PC-3 (cell line): ENCODE measurements at regions not wholly inside any gene's neighbourhood (a gene's known extent, or its start where the extent isn't known, plus 50 kb on each side); places are given as distances from the start of the nearest gene placed in this dataset.
A peak's percentile ranks its signal among the peaks of the same experiment; 100 is the strongest.

ENCODE experiments used
- ATAC-seq: fragments of 200-7000 bp; cut with Tn5 transposase; 2 replicates; pipeline ENCODE4 v1.9.1; 2020; ENCODE audit warnings: mild to moderate bottlenecking, moderate library complexity
- BruUV-seq: library from RNA; stranded (reverse); fragments of 400-500 nt; replicated peaks from 2 replicates; lab custom pipeline; 2021; lab: Mats Ljungman, UMichigan
- CTCF ChIA-PET: fragments of 300-600 bp; sonication (Branson Sonifier 250); formaldehyde crosslinking; loops from one replicate; lab custom pipeline; 2022; ENCODE audit warnings: antibody characterized with exemption; lab: Charles Lee
- POLR2A ChIA-PET: fragments of 300-600 bp; sonication (Branson Sonifier 250); formaldehyde crosslinking; loops from one replicate; lab custom pipeline; 2022; ENCODE audit warnings: antibody characterized with exemption; ENCODE audit not compliant: unreplicated experiment; lab: Charles Lee
- DNase-seq: peaks from one replicate; pipeline ENCODE4 v3.0.0-alpha.2; 2015
- H2AFZ ChIP-seq: fragments of 300-600 bp; sonication (generic); 2 replicates; pipeline ENCODE4 v1.6.0; 2016; ENCODE audit warnings: antibody characterized with exemption, low read length
- H3F3A ChIP-seq: fragments of 300-600 bp; sonication (generic); one replicate; pipeline ENCODE4 v1.6.0; 2017; ENCODE audit warnings: antibody characterized with exemption, low read length, control low read depth, mild to moderate bottlenecking; ENCODE audit not compliant: unreplicated experiment
- H3K27ac ChIP-seq: fragments of 300-600 bp; sonication (generic); 2 replicates; pipeline ENCODE4 v1.5.1; 2016; ENCODE audit warnings: mild to moderate bottlenecking, low read length
- H3K27me3 ChIP-seq: fragments of 300-600 bp; sonication (generic); 2 replicates; pipeline ENCODE4 v1.6.1; 2016; ENCODE audit warnings: low read length, mixed read lengths
- H3K36me3 ChIP-seq: fragments of 300-600 bp; sonication (generic); 2 replicates; pipeline ENCODE4 v1.6.1; 2016; ENCODE audit warnings: low read depth, mixed run types, low read length, mixed read lengths
- H3K4me1 ChIP-seq: fragments of 300-600 bp; sonication (generic); 2 replicates; pipeline ENCODE4 v1.5.1; 2016; ENCODE audit warnings: low read length; ENCODE audit not compliant: insufficient read depth
- H3K4me2 ChIP-seq: fragments of 300-600 bp; sonication (generic); 2 replicates; pipeline ENCODE4 v1.6.0; 2016; ENCODE audit warnings: low read length
- H3K4me3 ChIP-seq: fragments of 300-600 bp; sonication (generic); 2 replicates; pipeline ENCODE4 v1.5.1; 2016; ENCODE audit warnings: mild to moderate bottlenecking, low read length, mixed read lengths
- H3K79me2 ChIP-seq: fragments of 300-600 bp; sonication (generic); 2 replicates; pipeline ENCODE4 v1.6.1; 2017; ENCODE audit warnings: low read length, mixed read lengths
- H3K9ac ChIP-seq: fragments of 300-600 bp; sonication (generic); 2 replicates; pipeline ENCODE4 v1.6.0; 2016; ENCODE audit warnings: mild to moderate bottlenecking, low read length
- H3K9me2 ChIP-seq: fragments of 300-600 bp; sonication (generic); replicated peaks from 2 replicates; pipeline ENCODE4 v1.6.1; 2016; ENCODE audit warnings: mixed run types, low read length, mixed read lengths
- H3K9me3 ChIP-seq: fragments of 300-600 bp; sonication (generic); 2 replicates; pipeline ENCODE4 v1.6.1; 2016; ENCODE audit warnings: low read length, mixed read lengths
- H4K20me1 ChIP-seq: fragments of 300-600 bp; sonication (generic); 2 replicates; pipeline ENCODE4 v1.6.1; 2016; ENCODE audit warnings: low read length, mixed read lengths
- EZH2 ChIP-seq: fragments of 300-600 bp; sonication (generic); IDR thresholded peaks from one replicate; pipeline ENCODE4 v1.6.1; 2017; ENCODE audit warnings: antibody characterized with exemption, mild to moderate bottlenecking, low read length; ENCODE audit not compliant: unreplicated experiment
- EZH2phosphoT487 ChIP-seq: fragments of 300-600 bp; sonication (generic); IDR thresholded peaks from 2 replicates; pipeline ENCODE4 v1.6.1; 2018; ENCODE audit warnings: mild to moderate bottlenecking, antibody characterized with exemption, low read length, borderline replicate concordance
- intact Hi-C: fragments of 100-400 bp; cut with micrococcal nuclease; formaldehyde crosslinking; loops from 2 replicates; pipeline ENCODE4 v1.9.0; 2023
- TF ChIP-seq, protein P1 (sequence below): fragments of 300-600 bp; sonication (generic); conservative IDR thresholded peaks from 2 replicates; pipeline ENCODE4 v1.5.1; 2017; ENCODE audit warnings: antibody characterized with exemption, low read depth, mild to moderate bottlenecking, low read length

DNA sequence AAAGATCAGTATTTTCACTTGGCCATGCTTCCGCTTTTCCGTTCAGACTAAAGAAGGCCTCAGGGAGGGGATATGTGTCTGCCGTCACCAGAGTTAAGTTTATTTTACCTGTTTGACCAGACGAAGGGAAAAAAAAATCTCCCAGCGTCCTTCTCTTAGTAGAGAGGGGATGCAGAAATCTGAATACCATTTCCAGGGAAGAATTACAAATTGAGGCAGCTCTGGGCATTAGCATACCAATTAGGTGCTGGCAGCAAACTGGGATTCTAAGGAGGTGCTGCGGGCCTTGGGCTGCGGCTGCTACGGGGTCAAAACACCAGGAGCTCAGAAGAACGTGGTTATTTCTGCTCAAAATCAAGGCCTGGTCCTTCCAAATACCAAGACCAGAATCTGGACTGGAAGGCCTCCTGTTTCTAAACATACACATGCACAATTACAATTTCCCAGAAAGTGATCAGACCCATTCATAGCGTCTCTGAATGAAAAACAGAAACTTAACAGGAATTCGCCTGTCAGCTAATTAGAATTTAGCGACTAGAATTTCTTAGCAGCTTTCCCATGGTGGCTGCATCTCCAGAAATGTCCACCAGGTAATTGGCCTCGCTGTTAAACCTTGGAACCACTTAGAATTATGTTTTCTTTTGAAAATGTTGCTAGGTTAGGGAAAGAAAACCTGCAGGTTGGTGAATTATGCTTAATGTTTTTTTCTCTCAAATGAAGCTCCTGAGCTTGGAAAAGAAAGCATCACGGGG, 617.0 kb downstream of the VRK1 start:
- Histone ChIP-seq H3K4me2 (no peak overlapping the region; the same call in 1 of the 2 replicates), H3K4me1 (no peaks in the 10 kb centered on the region), H3K79me2 (no peaks in the 10 kb centered on the region), H3F3A (no peaks in the 10 kb centered on the region), H3K27ac (no peak overlapping the region), H3K4me3 (no peak overlapping the region), H3K9ac (no peak overlapping the region), H3K36me3 (no peaks in the 10 kb centered on the region), H3K9me2 (no peaks in the 10 kb centered on the region), H3K9me3 (no peaks in the 10 kb centered on the region), H3K27me3 (peaks cover 95% of the 10 kb centered on the region), H4K20me1 (no peaks in the 10 kb centered on the region), H2AFZ (0 out of 2 replicates have a peak overlapping the region, but pooled peaks have one; percentile 26)
- no peak for DNase-seq
- no TSS peak for BruUV-seq
- ChIA-PET POLR2A (no interaction called here), CTCF (no interaction called here)
- no peak for ATAC-seq
- TF ChIP-seq, protein P1, sequence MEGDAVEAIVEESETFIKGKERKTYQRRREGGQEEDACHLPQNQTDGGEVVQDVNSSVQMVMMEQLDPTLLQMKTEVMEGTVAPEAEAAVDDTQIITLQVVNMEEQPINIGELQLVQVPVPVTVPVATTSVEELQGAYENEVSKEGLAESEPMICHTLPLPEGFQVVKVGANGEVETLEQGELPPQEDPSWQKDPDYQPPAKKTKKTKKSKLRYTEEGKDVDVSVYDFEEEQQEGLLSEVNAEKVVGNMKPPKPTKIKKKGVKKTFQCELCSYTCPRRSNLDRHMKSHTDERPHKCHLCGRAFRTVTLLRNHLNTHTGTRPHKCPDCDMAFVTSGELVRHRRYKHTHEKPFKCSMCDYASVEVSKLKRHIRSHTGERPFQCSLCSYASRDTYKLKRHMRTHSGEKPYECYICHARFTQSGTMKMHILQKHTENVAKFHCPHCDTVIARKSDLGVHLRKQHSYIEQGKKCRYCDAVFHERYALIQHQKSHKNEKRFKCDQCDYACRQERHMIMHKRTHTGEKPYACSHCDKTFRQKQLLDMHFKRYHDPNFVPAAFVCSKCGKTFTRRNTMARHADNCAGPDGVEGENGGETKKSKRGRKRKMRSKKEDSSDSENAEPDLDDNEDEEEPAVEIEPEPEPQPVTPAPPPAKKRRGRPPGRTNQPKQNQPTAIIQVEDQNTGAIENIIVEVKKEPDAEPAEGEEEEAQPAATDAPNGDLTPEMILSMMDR = peak; percentile 15; the same call in 1 of the 2 replicates
- TF ChIP-seq EZH2 (no peak), EZH2phosphoT487 (no peak)
- intact Hi-C loops = loop anchor here (5.0 kb wide), 1 partner anchor 202 kb away; no protein-coding TSS in a partner anchor

DNA sequence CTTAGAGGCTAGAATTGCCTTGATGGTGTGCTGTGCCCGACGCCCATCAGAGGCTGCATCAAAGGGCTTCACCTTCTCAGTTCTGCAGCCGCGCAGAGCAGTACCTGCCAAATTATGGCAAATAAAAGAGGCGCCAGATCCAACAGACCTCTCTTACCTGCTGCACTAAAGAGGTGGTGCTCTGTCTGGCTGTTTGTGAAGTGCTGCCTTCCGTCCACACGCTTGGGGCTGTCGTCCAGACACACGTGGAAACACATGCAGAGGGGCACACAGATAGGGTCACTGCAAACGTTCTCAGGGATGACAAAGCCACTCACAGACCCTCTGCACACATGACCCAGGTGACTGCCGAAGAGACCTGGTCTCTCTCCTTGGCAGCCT, 617.5 kb downstream of the VRK1 start:
- H3K9me2 ChIP-seq = no peaks in the 10 kb centered on the region
- H3K27me3 ChIP-seq = peaks cover 95% of the 10 kb centered on the region
- H3K9ac ChIP-seq = no peak overlapping the region
- DNase-seq (no peak), ATAC-seq (peak; percentile 24)
- no peaks in the 10 kb centered on the region for H3K4me1 ChIP-seq
- no peak overlapping the region for H3K4me2 ChIP-seq
- H2AFZ ChIP-seq = 0 out of 2 replicates have a peak overlapping the region, but pooled peaks have one; percentile 26
- no peak overlapping the region for H3K27ac ChIP-seq
- H3K36me3 ChIP-seq = no peaks in the 10 kb centered on the region
- H3K79me2 ChIP-seq = no peaks in the 10 kb centered on the region
- no peaks in the 10 kb centered on the region for H3K9me3 ChIP-seq
- no peak for TF ChIP-seq EZH2phosphoT487
- TF ChIP-seq, protein P1 = no peak
- no peak for TF ChIP-seq EZH2
- no peak overlapping the region for H3K4me3 ChIP-seq
- no TSS peak for BruUV-seq
- POLR2A ChIA-PET = no interaction called here
- H4K20me1 ChIP-seq = no peaks in the 10 kb centered on the region
- CTCF ChIA-PET = no interaction called here
- intact Hi-C loops = loop anchor here (5.0 kb wide), 1 partner anchor 202 kb away; no protein-coding TSS in a partner anchor
- no peaks in the 10 kb centered on the region for H3F3A ChIP-seq

- BruUV-seq = no TSS peak
- Histone ChIP-seq H3F3A (no peaks in the 10 kb centered on the region), H2AFZ (no peak overlapping the region), H3K4me2 (peak overlapping the region; percentile 40), H3K27me3 (peaks cover 95% of the 10 kb centered on the region), H3K79me2 (no peaks in the 10 kb centered on the region), H3K36me3 (no peaks in the 10 kb centered on the region), H3K9ac (no peak overlapping the region), H3K9me2 (no peaks in the 10 kb centered on the region), H3K4me3 (no peak overlapping the region; the same call in 1 of the 2 replicates), H4K20me1 (no peaks in the 10 kb centered on the region), H3K27ac (no peak overlapping the region), H3K4me1 (no peaks in the 10 kb centered on the region), H3K9me3 (no peaks in the 10 kb centered on the region)
- POLR2A ChIA-PET = no interaction called here
- DNase-seq = no peak
- intact Hi-C loops = no loop called here
- CTCF ChIA-PET = no interaction called here
- ATAC-seq = no peak
- TF ChIP-seq EZH2 = no peak
- no peak for TF ChIP-seq EZH2phosphoT487
- TF ChIP-seq, protein P1 = no peak
These were observed 618.7 kb downstream of the VRK1 start for GRCh38 chr14:97415907-97416306.
